DMS53 treated with DMSO at 0.1 percent for 48 hours (cell line): ENCODE measurements at regions not wholly inside any gene's neighbourhood (a gene's known extent, or its start where the extent isn't known, plus 50 kb on each side); places are given as distances from the start of the nearest gene placed in this dataset.
"Not testable (repeated sequence)": the region's sequence is repeated elsewhere in the genome, so short reads cannot be mapped to it uniquely, and the experiment has no call there.

Source experiments
- DNase-seq: peaks from one replicate; lab custom pipeline; 2025; ENCODE audit not compliant: unreplicated experiment; lab: John Stamatoyannopoulos, UW

- DNase-seq = no peak
Observed at GRCh38 chr3:74001436-74001835, 376.7 kb upstream of the PDZRN3 start.

GRCh38 chr3:74000725-74001124 is 376.0 kb upstream of the PDZRN3 start:
- DNase-seq = no peak

GRCh38 chr3:73999501-73999900 is 374.8 kb upstream of the PDZRN3 start:
- DNase-seq = no peak

- DNase-seq = not testable (repeated sequence)
Observed at GRCh38 chr3:73990691-73991090, 365.9 kb upstream of the PDZRN3 start.

- DNase-seq = no peak
Observed at GRCh38 chr3:73966733-73967132, 342.0 kb upstream of the PDZRN3 start.

GRCh38 chr3:73964818-73965217 is 340.1 kb upstream of the PDZRN3 start:
- DNase-seq = no peak

GRCh38 chr3:73955494-73956070 is 330.8 kb upstream of the PDZRN3 start:
- no peak for DNase-seq

- DNase-seq = no peak
Observed at GRCh38 chr3:73954506-73954905, 329.8 kb upstream of the PDZRN3 start.

- no peak for DNase-seq
Observed at GRCh38 chr3:73952781-73953180, 328.0 kb upstream of the PDZRN3 start.

- DNase-seq = no peak
Observed at GRCh38 chr3:73950865-73951558, 326.3 kb upstream of the PDZRN3 start.

GRCh38 chr3:73945541-73945940 is 320.8 kb upstream of the PDZRN3 start:
- no peak for DNase-seq

- no peak for DNase-seq
Observed at GRCh38 chr3:73939985-73940384, 315.2 kb upstream of the PDZRN3 start.

GRCh38 chr3:73933585-73933984 is 308.8 kb upstream of the PDZRN3 start:
- DNase-seq = no peak

- no peak for DNase-seq
Observed at GRCh38 chr3:73927203-73927570, 302.4 kb upstream of the PDZRN3 start.

GRCh38 chr3:73926360-73927202 is 301.8 kb upstream of the PDZRN3 start:
- DNase-seq = no peak

- DNase-seq = no peak
Observed at GRCh38 chr3:73925011-73925410, 300.3 kb upstream of the PDZRN3 start.

GRCh38 chr3:73924048-73924447 is 299.3 kb upstream of the PDZRN3 start:
- no peak for DNase-seq

- DNase-seq = no peak
Observed at GRCh38 chr3:73917643-73918042, 292.9 kb upstream of the PDZRN3 start.

GRCh38 chr3:73915886-73916285 is 291.1 kb upstream of the PDZRN3 start:
- DNase-seq = no peak

GRCh38 chr3:73908218-73908617 is 283.5 kb upstream of the PDZRN3 start:
- no peak for DNase-seq

- DNase-seq = no peak
Observed at GRCh38 chr3:73901686-73902085, 276.9 kb upstream of the PDZRN3 start.
